Hepatocyte (in vitro differentiated cells): ENCODE measurements at regions not wholly inside any gene's neighbourhood (a gene's known extent, or its start where the extent isn't known, plus 50 kb on each side); places are given as distances from the start of the nearest gene placed in this dataset.

Source experiments
- EZH2 ChIP-seq: fragments of 200-600 bp; sonication (generic); IDR thresholded peaks from 2 replicates; pipeline ENCODE4 v1.6.1; 2016; ENCODE audit warnings: antibody characterized with exemption, mild to moderate bottlenecking, borderline replicate concordance
- EZH2phosphoT487 ChIP-seq: fragments of 200-600 bp; sonication (generic); IDR thresholded peaks from one replicate; pipeline ENCODE4 v1.6.1; 2018; ENCODE audit warnings: antibody characterized with exemption, mild to moderate bottlenecking, low read depth, moderate library complexity; ENCODE audit not compliant: unreplicated experiment, severe bottlenecking
- TF ChIP-seq, protein P1 (sequence below): fragments of 200-600 bp; sonication (generic); IDR thresholded peaks from 2 replicates; pipeline ENCODE4 v1.5.1; 2016; ENCODE audit warnings: antibody characterized with exemption, mild to moderate bottlenecking; ENCODE audit not compliant: poor library complexity

- TF ChIP-seq, protein P1, sequence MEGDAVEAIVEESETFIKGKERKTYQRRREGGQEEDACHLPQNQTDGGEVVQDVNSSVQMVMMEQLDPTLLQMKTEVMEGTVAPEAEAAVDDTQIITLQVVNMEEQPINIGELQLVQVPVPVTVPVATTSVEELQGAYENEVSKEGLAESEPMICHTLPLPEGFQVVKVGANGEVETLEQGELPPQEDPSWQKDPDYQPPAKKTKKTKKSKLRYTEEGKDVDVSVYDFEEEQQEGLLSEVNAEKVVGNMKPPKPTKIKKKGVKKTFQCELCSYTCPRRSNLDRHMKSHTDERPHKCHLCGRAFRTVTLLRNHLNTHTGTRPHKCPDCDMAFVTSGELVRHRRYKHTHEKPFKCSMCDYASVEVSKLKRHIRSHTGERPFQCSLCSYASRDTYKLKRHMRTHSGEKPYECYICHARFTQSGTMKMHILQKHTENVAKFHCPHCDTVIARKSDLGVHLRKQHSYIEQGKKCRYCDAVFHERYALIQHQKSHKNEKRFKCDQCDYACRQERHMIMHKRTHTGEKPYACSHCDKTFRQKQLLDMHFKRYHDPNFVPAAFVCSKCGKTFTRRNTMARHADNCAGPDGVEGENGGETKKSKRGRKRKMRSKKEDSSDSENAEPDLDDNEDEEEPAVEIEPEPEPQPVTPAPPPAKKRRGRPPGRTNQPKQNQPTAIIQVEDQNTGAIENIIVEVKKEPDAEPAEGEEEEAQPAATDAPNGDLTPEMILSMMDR: no peak
- TF ChIP-seq EZH2: no peak
- TF ChIP-seq EZH2phosphoT487: no peak
Measured at GRCh38 chrX:149073479-149073878, 431.6 kb downstream of the IDS start.
